Osteocyte (in vitro differentiated cells): ENCODE measurements at regions not wholly inside any gene's neighbourhood (a gene's known extent, or its start where the extent isn't known, plus 50 kb on each side); places are given as distances from the start of the nearest gene placed in this dataset.

Experiments used
- DNase-seq: peaks from one replicate; pipeline ENCODE4 v3.0.0; 2021; ENCODE audit warnings: mixed read lengths; ENCODE audit not compliant: unreplicated experiment; ENCODE audit errors: extremely low spot score
- H3K27ac Mint-ChIP-seq: one replicate; pipeline ENCODE4 v1.8.0; 2021; ENCODE audit warnings: mild to moderate bottlenecking, mixed read lengths; ENCODE audit not compliant: unreplicated experiment
- H3K27me3 Mint-ChIP-seq: one replicate; pipeline ENCODE4 v1.8.0; 2021; ENCODE audit warnings: mixed read lengths; ENCODE audit not compliant: unreplicated experiment
- H3K36me3 Mint-ChIP-seq: one replicate; pipeline ENCODE4 v1.8.0; 2021; ENCODE audit warnings: mixed read lengths; ENCODE audit not compliant: unreplicated experiment
- H3K4me1 Mint-ChIP-seq: one replicate; pipeline ENCODE4 v1.8.0; 2021; ENCODE audit warnings: mixed read lengths; ENCODE audit not compliant: unreplicated experiment
- H3K4me3 Mint-ChIP-seq: one replicate; pipeline ENCODE4 v1.8.0; 2021; ENCODE audit warnings: mild to moderate bottlenecking, moderate library complexity, mixed read lengths; ENCODE audit not compliant: unreplicated experiment
- H3K9me3 Mint-ChIP-seq: one replicate; pipeline ENCODE4 v1.8.0; 2021; ENCODE audit warnings: mixed read lengths; ENCODE audit not compliant: unreplicated experiment
- CTCF ChIP-seq: fragments of 200-600 bp; sonication (generic); IDR thresholded peaks from 2 replicates; pipeline ENCODE4 v1.5.0; 2021; ENCODE audit warnings: antibody characterized with exemption, mild to moderate bottlenecking, moderate library complexity

- Mint-ChIP-seq H3K4me1 (peaks cover 4% of the 10 kb centered on the region), H3K36me3 (no peaks in the 10 kb centered on the region), H3K9me3 (no peaks in the 10 kb centered on the region), H3K4me3 (no peak overlapping the region), H3K27ac (no peak overlapping the region), H3K27me3 (no peaks in the 10 kb centered on the region)
- no peak for TF ChIP-seq CTCF
- no peak for DNase-seq
Measured at GRCh38 chr4:187354740-187355139, 631.1 kb upstream of the FAT1 start.

GRCh38 chr4:187357045-187357643 lies 633.5 kb upstream of the FAT1 start:
- H3K27ac Mint-ChIP-seq: no peak overlapping the region
- no peaks in the 10 kb centered on the region for H3K9me3 Mint-ChIP-seq
- DNase-seq: no peak
- H3K4me1 Mint-ChIP-seq: peaks cover 12% of the 10 kb centered on the region
- H3K27me3 Mint-ChIP-seq: no peaks in the 10 kb centered on the region
- no peak overlapping the region for H3K4me3 Mint-ChIP-seq
- TF ChIP-seq CTCF: no peak
- no peaks in the 10 kb centered on the region for H3K36me3 Mint-ChIP-seq

- Mint-ChIP-seq H3K9me3 (no peaks in the 10 kb centered on the region), H3K27me3 (no peaks in the 10 kb centered on the region), H3K36me3 (no peaks in the 10 kb centered on the region), H3K4me1 (peaks cover 10% of the 10 kb centered on the region), H3K4me3 (no peak overlapping the region), H3K27ac (no peak overlapping the region)
- TF ChIP-seq CTCF: no peak
- DNase-seq: no peak
Measured at GRCh38 chr4:187357821-187358220, 634.2 kb upstream of the FAT1 start.

- H3K27ac Mint-ChIP-seq: no peak overlapping the region
- peaks cover 21% of the 10 kb centered on the region for H3K4me1 Mint-ChIP-seq
- no peak for DNase-seq
- H3K27me3 Mint-ChIP-seq: no peaks in the 10 kb centered on the region
- no peaks in the 10 kb centered on the region for H3K9me3 Mint-ChIP-seq
- TF ChIP-seq CTCF: no peak
- no peak overlapping the region for H3K4me3 Mint-ChIP-seq
- H3K36me3 Mint-ChIP-seq: no peaks in the 10 kb centered on the region
Measured at GRCh38 chr4:187362937-187363857, 632.4 kb upstream of the ZFP42 start.

GRCh38 chr4:187364401-187364800 lies 631.2 kb upstream of the ZFP42 start:
- H3K27ac Mint-ChIP-seq: no peak overlapping the region
- no peak overlapping the region for H3K4me3 Mint-ChIP-seq
- no peak for DNase-seq
- no peaks in the 10 kb centered on the region for H3K27me3 Mint-ChIP-seq
- peaks cover 26% of the 10 kb centered on the region for H3K4me1 Mint-ChIP-seq
- no peaks in the 10 kb centered on the region for H3K36me3 Mint-ChIP-seq
- no peak for TF ChIP-seq CTCF
- H3K9me3 Mint-ChIP-seq: no peaks in the 10 kb centered on the region
